GM19452 (cell line): ENCODE measurements at regions not wholly inside any gene's neighbourhood (a gene's known extent, or its start where the extent isn't known, plus 50 kb on each side); places are given as distances from the start of the nearest gene placed in this dataset.

Experiments
- ATAC-seq: cut with Tn5 transposase; IDR thresholded peaks from one replicate; pipeline ENCODE4 v1.9.1; 2021; ENCODE audit not compliant: unreplicated experiment

DNA sequence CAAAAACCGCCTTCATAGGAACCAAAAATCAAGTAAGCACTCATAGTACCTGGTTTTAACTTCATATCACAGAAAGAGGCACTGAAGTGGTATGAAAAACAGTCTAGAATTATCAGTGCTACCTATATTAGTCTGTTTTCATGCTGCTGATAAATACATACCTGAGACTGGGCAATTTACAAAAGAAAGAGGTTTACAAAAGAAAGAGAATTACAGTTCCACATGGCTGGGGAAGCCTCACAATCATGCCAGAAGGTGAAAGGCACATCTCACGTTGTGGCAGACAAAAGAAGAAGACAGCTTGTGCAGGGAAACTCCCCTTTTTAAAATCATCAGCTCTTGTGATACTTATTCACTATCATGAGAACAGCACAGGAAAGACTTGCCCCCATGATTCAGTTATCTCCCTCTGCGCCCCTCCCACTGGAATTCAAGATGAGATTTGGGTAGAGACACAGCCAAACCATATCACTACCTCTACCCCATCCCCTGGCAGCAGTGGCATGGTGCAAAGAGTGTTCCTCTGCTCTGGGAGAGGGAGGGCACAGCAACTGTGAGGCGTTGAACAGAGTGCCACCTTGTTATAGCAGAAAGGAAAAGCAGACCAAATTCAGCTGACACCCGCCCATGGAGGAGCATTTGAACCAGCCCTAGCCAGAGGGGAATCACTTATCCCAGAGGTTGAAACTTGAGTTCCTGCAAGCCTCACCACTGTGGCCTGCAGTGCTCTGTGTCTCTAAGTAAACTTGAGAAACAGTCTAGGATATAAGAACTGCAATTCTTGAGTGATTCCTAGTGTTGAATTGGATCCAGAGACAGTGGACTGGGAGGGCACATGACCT lies 61.9 kb upstream of the PTPRZ1 start:
- no peak for ATAC-seq

DNA sequence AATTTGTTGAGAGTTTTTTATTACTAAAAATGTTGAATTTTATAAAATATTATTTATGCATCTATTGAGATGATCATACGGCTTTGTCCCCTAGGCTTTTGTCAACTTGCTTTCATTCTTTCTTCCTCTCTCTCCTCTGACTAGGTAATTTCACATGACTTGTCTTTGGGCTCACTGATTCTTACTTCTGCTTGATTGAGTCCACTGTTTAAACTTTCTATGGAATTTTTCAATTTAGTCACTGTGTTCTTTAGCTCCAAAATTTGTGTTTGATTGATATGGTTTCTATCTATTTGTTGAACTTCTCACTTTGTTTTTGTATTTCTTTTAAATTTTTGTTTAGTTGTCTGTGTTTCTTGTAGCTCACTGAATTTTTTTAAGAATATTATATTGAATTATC lies 65.9 kb upstream of the PTPRZ1 start:
- no peak for ATAC-seq

DNA sequence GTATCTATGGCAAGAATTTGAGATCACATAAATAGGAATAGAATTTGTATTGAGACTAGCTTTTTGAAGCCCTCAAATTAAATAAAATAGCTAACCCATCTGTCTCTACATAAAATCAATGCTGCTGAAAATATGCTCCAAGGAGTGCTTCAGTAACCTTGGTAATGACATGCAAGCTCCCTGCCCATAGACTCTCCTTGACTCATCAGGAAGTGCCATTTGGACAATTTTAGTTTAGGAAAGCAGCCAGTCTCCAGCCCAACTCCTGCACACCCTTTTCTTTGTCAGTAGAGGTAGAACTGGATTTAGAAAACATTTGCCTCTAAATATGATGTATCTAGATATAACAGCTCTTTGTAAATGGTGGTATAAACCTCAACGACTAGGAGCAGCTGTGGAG lies 69.9 kb upstream of the PTPRZ1 start:
- no peak for ATAC-seq

DNA sequence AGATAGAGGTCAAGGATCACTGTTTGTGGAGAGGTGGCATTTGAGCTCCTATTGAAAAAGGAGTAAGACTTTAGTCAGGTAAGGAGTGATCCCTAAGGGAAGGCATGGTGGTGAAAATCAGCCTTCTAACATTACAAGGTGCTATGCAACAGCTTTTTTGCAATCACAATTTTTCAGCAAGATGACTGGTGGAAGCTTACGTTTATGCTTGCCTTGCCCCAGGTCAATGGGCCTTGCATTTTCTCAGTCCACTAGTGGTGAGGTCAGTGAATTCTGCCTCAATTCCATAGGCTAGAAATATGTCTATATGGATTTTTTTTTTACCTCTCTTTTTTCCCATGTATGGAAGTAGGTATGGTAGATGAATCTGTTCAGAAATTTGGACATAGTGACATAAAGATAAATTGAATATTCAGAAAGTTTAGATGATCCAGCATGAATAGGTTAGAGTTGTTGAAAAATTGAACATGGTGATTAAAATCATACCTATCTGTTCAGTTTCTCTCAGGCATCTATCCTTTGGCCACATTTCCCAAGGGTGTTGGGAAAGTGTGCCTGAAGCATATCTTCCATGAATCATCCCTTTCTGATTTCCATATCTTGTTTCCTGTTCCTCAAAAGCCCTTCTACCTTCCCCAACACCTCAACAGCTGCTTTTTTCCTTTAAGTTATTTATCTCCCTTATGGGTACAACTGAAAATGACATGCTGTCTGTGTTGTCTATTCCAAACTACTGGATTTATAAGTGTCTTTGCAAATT lies 71.9 kb upstream of the PTPRZ1 start:
- no peak for ATAC-seq

DNA sequence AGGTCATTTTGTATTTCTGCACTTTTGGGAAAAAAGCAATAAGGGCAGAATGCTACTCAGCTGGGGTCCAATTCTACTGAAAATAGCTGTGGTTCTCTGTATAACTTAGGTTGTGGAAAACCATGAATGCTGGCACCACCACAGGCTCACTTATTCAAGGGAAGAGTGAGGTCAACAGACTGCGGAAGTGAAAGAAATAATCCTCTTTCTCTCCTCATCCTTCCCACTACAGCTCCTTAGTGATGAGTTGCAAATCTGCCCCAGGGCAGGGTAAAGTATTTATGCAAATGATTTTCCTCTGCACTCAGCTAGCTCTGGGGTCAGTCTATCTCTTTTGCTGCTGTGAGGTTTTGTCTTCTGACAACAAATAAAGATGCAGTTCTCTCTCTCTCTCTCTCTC lies 74.1 kb upstream of the PTPRZ1 start:
- ATAC-seq, result no peak

DNA sequence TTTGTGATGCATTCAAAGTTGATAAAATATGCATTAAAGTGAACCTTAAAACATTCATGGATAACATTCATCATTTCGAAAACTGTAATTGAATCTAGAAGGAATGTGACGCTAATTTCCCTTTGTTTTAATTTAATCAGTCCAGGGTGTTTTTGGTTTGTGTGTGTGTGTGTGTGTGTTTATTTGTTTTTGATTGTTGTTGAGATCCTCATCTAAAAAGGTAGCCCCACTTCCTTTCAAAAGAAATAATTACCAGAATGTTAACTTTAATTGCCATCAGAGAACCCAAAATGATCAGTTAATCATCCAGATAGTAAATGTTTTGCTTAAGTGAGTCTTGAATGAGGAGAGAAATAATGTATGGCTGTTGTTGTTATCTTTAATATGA lies 74.5 kb upstream of the PTPRZ1 start:
- no peak for ATAC-seq

DNA sequence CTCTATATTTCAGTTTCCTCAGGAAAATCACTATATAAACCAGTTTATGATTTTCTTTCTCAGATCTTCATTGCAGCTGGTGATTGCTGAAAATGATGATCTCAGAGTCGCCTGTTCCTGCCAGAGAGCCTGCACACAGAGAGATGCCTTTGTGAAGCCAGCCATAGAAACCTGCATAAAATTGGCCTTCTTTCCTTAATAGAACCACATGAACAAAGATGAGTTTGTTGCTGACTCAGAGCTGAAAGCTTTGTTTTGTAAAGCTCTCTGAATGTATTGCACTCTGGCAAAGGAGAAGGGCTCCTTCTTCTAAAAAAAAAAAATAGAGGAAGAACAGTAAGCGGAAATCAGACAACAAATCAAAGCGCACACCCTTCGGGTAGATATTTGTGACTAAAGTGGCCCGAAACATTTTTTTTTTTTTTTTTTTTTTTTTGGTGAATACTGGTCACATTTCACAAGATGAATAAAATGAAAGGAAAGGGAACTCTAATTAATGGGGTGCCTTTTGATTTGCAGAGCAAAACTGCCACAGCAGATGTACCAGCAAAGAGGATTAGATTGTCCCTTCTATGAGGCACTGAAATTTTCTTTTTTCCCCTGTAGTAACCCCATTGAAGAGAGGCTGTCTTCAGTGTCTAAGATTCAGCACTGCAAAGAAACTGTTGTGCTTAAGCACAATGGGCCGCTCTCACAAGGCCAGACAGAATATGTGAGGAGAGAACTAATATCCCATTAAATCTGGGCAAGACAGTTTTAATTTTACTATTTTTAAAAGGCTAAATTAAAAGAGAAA lies 75.1 kb upstream of the PTPRZ1 start:
- ATAC-seq, result no peak

DNA sequence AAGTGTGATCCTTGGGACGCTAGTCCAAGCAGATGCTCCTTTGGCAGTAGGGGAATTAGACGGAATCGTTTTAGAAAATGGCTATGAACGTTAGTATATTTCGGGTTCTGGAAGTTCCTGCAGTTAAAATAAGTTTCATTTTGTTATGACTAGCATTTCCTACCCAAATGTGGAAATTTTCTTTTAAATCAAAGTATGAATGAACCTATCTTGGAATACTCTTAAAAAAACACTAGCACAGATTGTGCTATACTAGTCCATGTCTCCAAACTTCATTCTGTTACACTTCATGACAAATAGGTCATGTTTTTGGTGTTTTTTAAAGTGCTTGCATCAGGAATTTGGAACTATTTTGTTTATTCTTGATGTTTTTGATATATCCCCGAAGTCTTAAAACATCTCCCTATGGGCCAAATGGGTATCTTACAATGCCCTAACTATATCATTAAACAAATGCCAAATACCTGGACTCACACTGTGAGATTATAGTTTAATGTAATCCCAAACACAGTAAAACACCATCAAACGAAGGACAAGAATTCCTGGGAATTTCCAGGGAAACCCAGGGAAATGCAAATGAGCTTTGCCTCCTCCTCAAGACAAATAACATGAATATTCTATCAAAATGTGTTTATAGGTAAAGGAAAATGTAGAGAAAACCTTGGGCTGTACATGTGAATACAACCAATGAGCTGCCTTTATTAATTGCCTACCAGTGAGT lies 75.9 kb upstream of the PTPRZ1 start:
- ATAC-seq, result no peak

DNA sequence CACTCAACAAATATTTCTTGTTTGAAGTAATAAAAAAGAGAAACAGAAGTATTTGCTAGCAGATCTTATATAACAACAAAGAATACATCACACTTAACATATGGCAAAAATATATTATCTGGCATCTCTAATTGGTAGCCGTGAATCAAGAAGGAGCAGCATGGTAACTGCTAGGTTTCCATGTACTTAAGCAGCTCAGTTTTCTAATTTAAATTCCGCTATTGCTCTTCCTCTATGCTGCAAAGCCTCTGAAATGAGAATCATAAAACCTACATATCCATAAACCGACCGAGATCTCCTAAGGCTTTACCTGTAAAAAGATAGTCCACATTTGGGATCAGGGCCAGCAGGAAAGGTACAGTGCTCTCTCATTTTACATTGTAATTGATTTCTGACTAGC lies 76.6 kb upstream of the PTPRZ1 start:
- no peak for ATAC-seq

DNA sequence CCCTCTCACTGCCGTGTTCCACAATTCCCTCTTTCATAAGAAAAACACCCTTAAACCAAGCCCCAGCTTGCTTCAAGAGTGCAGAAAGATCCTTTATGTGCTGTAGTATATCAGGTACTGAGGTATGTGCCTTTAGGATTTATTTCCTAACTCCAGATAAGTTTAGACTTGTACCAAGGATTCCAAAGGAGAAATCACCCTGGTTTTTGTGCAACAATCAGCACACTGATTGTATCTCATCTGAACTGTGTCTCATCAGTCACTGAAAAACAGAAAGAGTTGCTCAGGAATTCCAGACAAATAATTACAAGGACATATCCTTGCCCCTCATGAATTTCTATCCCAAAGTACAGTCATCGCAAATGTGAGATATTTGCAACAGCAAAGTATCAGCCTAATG lies 77.2 kb upstream of the PTPRZ1 start:
- no peak for ATAC-seq

DNA sequence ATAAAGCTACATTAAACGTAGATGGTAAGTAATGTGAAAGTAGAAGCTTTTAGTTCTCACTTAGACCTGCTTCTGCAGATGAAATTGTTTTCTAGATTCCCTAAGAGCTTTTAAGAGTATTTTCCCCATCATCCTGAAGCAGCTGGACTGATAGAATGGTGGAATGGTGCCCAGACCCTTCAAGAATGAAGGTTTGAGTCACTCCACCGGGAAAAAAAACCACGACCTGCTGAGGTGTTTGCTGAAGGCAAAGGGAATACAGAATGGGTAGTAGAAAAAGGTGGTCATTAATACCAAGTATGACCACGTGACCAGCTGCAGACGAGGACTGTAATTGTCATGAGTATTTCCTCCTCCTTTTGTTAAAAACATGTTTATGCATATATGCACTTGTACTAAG lies 79.2 kb upstream of the PTPRZ1 start:
- ATAC-seq, result no peak

DNA sequence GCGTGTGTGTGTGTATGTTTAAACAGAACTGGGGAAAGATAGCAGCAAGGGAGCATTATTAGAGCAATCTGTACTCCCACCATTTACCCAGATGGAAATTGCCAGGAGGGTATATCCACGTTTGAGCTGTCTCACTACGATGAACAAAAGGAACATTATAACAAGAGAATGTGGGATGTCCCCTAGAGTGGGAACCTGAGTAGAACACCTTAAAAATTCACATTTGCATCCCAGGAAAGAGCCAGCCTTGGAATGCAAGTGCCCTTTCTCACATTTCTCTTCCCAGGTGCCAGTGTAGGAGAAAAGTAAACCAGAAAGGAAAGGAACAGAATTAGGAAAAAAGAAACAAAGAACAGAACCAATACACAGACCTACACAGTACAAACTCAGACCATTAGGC lies 95.3 kb upstream of the PTPRZ1 start:
- no peak for ATAC-seq

DNA sequence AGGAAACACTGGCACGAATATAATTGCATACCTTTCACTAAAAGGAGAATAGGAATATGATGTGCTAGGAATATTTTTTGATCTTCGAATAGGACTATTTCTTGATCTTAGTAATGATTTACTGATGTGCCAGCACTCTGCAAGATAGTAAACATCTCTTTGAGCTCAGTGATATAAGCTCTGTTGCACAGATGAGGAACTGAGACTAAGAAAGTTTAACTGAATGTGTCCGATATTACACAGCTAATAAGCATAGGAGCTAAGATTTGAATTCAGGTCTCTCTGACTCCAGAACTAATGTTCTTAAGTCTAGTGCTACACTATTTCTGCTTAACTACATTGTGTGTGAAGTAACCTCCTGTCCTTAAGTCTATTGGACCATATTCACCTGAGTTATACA lies 98.4 kb upstream of the PTPRZ1 start:
- no peak for ATAC-seq

DNA sequence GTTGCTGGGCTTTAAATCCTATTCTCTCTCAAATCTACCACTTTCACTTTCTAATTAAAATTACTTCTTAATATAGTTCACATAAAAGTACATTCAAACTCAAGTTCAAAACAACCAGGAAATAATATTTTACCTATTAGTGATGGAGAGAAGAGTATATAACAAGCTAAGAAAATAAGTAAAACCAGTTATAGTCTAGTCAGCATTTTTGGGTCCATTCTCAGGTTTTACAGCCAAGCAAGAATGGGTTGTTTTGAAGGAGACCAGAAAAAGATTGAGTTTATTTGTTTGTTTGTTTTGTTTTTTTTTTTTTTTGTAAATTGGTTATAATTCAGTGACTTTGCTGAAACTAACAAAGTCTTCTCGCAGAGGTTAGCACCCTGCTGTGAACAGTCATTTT lies 106.3 kb upstream of the PTPRZ1 start:
- ATAC-seq, result no peak

DNA sequence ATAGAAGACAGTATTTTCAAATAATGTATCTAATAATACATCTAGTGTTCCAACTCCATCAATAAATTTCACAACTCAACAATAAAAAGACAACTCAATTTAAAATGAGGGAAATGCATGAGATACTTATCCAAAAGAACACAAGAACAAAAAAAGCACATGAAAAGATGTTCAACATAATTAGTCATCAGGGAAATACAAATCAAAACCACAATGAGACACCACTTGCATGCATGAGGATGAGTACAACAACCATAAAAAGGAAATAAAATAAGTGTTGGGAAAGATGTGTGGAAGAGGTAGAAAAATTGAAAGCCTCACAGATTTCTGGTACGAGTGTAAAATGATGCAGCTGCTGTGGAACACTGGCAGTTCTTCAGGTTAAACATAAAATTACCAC lies 111.6 kb upstream of the PTPRZ1 start:
- ATAC-seq, result no peak

DNA sequence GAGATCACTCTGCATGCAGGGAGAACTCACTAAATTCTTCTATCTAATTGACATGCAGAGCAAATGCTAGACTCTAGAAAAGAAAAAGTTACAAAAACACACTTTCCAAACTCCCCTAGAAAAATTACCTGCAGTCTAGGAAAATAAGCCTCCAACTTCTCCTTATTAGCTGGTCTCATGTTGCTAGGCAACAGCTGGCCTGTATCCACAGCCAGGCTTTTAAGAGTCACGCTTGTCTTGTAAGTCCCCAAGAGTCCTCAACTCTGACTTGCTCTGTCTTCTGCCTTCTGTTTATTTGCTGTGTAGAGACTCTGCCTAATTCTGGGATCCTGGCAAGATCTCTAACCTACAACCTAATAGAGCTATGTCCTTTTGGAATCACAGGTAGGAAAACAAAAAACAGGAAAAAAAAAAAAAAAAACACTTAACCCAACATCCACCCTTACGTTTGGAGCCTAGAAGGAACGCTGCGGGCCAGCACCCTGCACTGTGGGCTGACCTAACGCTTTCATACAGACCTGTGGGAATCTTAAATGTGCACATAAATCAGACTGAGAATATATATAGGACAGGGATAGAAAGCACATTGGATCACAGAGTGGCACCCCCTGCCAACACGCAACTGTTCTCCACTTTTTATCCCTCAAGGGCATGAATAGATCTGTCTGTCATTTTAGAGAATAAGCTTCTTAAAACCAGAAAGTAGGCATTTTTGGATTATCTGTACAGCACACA lies 117.0 kb upstream of the PTPRZ1 start:
- no peak for ATAC-seq

DNA sequence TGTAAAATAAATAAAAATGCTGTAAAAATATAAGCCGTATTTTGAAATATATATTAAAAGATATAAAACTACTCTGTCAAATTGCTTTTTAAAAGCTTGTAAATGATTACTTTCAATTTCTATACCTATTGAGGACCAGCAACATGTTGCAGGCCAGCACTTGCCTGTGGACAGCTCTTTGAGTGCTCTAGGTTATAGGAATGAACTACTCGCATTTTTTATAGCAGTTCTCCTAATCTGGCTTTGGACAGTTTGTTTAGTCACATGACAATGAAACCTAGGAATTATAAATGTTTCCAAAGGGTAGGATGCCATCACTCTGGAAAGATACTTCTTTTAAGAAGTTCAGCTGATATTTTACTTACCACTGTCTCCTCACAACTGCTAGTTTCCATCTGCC lies 117.7 kb upstream of the PTPRZ1 start:
- no peak for ATAC-seq

DNA sequence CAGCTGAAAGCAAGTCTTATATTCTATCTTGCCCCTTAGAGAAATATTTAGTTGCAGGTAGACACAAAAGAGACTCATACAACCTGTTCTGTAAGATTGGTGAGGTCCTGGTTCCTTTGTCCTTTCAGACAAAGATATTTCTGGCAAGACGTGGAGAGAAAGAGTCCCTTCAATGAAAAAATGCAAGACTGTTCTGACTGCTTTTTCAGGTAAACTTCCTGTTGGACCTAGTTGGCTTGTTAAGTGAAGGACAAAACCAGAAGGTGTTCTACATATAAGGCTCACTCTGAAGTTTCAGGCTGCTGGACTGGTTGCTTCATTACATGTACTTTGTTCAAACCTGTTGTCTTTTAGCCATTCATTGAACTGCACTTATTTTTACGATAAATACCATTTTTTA lies 119.0 kb upstream of the PTPRZ1 start:
- ATAC-seq, result no peak

DNA sequence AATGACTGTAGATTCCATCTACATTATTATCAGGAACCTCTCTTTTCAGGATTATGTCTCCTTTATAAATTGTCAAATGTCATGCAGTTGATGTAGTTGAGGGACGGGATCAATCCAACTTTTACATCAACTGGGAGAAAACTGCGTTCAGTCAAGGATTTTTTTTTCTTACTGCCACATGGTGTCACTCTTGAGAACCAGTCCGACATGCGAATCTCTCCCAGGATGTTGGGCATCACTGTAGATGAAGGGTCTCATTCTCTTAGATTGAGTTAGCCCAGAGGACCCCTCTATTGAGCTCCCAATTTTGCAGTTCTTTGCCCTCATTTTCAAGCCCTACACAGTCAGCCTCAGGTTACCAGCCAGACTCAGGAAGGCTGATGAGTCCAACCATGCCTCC lies 120.3 kb upstream of the PTPRZ1 start:
- ATAC-seq, result no peak

DNA sequence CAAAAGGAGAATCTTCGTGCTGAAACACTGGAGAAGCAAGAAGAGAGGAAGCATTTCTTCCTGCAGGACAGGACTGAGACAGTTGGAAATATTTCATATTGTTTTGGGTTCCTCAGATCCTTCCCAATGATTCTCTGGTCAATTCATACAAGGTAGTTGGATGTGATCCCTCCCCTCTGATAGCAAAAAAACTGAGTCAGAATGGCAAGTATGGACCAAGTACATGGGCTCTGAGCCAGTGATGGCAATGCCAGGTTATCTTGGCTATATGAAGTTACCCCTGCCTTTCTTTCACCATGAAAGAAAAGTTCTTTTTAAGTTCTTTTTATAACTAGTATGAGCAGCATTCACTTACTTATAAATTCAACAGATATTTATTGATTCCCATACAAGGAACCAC lies 124.4 kb upstream of the PTPRZ1 start:
- no peak for ATAC-seq

DNA sequence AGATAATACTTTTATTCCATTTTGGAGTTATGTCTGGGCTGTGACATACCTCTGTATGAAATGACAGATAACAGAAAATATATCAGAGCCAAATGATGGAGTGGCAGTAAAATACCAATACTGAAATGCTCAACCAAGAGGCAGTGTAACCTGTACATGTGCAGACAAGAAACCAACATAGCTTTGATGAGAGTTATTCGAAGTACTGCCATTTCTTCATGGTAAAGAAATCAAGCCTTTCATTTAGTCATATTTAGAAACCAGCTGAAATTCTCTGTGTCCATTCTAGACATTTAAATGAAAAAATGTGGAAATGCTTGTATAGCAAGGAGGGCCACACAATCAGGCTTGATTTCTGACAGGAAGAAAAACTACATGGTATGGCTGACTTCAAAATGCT lies 127.1 kb upstream of the PTPRZ1 start:
- ATAC-seq, result no peak
